ENCODE measurements at regions not wholly inside any gene's neighbourhood (a gene's known extent, or its start where the extent isn't known, plus 50 kb on each side); places are given as distances from the start of the nearest gene placed in this dataset.

GRCh38 chr2:43123028-43123427, 103.4 kb downstream of the ZFP36L2 start:
- no peak for DNase-seq (ENCODE audit: low spot score)
- TF ChIP-seq CTCF (IDR thresholded peaks at IDR 0.05; ENCODE audit: extremely low read depth, missing control alignments) = no peak

GRCh38 chr2:43121580-43122314, 104.7 kb downstream of the ZFP36L2 start:
- no peak for DNase-seq (ENCODE audit: low spot score)
- no peak for TF ChIP-seq CTCF (IDR thresholded peaks at IDR 0.05; ENCODE audit: extremely low read depth, missing control alignments)

GRCh38 chr2:43119303-43119702, 107.1 kb downstream of the ZFP36L2 start:
- TF ChIP-seq CTCF (IDR thresholded peaks at IDR 0.05; ENCODE audit: extremely low read depth, missing control alignments) = no peak
- DNase-seq (ENCODE audit: low spot score) = no peak

- no peak for TF ChIP-seq CTCF (IDR thresholded peaks at IDR 0.05; ENCODE audit: extremely low read depth, missing control alignments)
- DNase-seq (ENCODE audit: low spot score) = no peak
Observed at GRCh38 chr2:43117521-43118143, 108.8 kb downstream of the ZFP36L2 start.

- TF ChIP-seq CTCF (IDR thresholded peaks at IDR 0.05; ENCODE audit: extremely low read depth, missing control alignments) = no peak
- no peak for DNase-seq (ENCODE audit: low spot score)
Observed at GRCh38 chr2:43116988-43117387, 109.4 kb downstream of the ZFP36L2 start.

- DNase-seq (ENCODE audit: low spot score) = no peak
- no peak for TF ChIP-seq CTCF (IDR thresholded peaks at IDR 0.05; ENCODE audit: extremely low read depth, missing control alignments)
Observed at GRCh38 chr2:43115881-43116280, 110.5 kb downstream of the ZFP36L2 start.

- no peak for TF ChIP-seq CTCF (IDR thresholded peaks at IDR 0.05; ENCODE audit: extremely low read depth, missing control alignments)
- DNase-seq (ENCODE audit: low spot score) = no peak
Observed at GRCh38 chr2:43114210-43114609, 112.2 kb downstream of the ZFP36L2 start.

Measured in GM20000 (cell line).